GM19240 (cell line): ENCODE measurements at regions not wholly inside any gene's neighbourhood (a gene's known extent, or its start where the extent isn't known, plus 50 kb on each side); places are given as distances from the start of the nearest gene placed in this dataset.

Source experiments
- DNase-seq: peaks from one replicate; pipeline ENCODE4 v3.0.0; 2011; ENCODE audit warnings: low spot score; ENCODE audit not compliant: insufficient read length

DNA sequence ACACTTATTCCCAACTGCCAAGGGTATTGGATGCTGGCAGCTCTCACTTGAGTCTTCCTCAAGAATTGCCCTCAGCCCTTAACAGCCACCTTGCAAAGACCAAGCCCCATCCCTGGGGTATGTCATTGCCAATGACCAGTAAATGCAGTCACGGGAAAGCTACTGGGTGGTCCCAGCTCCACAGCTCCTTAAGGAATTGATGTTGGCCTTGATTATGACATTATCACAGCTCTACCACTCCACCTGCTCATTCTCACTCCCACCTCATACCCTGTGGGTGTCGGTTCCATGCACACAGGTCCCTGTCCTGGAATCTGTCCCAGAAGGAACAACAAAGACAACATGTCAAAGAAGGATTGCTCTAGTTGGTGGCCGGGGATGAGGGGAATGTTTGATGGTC, 60.5 kb upstream of the GJB5 start:
- DNase-seq = no peak

- DNase-seq = no peak
Measured at GRCh38 chr1:34695580-34695979, 59.3 kb upstream of the GJB5 start.

GRCh38 chr1:34696230-34696629, 58.6 kb upstream of the GJB5 start:
- no peak for DNase-seq

DNA sequence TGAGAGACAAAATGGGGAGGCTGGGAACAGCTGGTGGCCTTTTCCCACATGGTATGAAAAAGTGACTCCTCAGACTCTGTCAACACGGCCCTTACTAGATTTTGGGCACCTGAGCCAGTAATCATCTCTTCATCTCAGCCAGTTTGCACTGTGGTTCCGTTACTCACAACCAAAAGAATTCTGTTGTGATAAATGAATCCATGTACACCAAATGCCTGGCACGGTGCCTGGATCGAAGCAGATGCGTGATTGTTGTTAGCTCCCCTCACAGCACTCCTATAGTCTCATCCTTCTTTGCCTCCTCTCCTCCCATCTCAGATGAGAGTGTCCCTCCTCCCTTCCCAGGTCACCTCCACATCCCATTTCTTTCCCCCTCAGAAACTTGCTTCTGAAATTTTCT, 57.9 kb upstream of the GJB5 start:
- DNase-seq = no peak

GRCh38 chr1:34697818-34698217, 57.0 kb upstream of the GJB5 start:
- DNase-seq = no peak

GRCh38 chr1:34701326-34702060, 53.4 kb upstream of the GJB5 start:
- no peak for DNase-seq
